SK-N-SH treated with all-trans-retinoic acid at 6 μM for 48 hours (cell line): ENCODE measurements at regions not wholly inside any gene's neighbourhood (a gene's known extent, or its start where the extent isn't known, plus 50 kb on each side); places are given as distances from the start of the nearest gene placed in this dataset.

Experiments
- ARNTL ChIP-seq: fragments of 450-650 bp; formaldehyde crosslinking; IDR thresholded peaks from 2 replicates; pipeline ENCODE4 v1.5.0; 2020; ENCODE audit warnings: low read depth, mild to moderate bottlenecking, moderate library complexity, borderline replicate concordance
- BACH2 ChIP-seq: fragments of 250-450 bp; sonication (Bioruptor Pico); IDR thresholded peaks from 2 replicates; pipeline ENCODE4 v1.9.0; 2021; ENCODE audit warnings: mild to moderate bottlenecking, borderline replicate concordance
- CSDC2 ChIP-seq: fragments of 250-450 bp; sonication (Bioruptor Pico); IDR thresholded peaks from 2 replicates; pipeline ENCODE4 v1.5.0; 2020; ENCODE audit warnings: mild to moderate bottlenecking, moderate library complexity
- CSRNP3 ChIP-seq: fragments of 250-450 bp; sonication (Bioruptor Pico); IDR thresholded peaks from 2 replicates; pipeline ENCODE4 v1.5.1; 2021; ENCODE audit warnings: mild to moderate bottlenecking, moderate library complexity
- POU6F1 ChIP-seq: fragments of 250-450 bp; sonication (Bioruptor Pico); IDR thresholded peaks from 2 replicates; pipeline ENCODE4 v1.8.0; 2021; ENCODE audit warnings: low read depth, mild to moderate bottlenecking, moderate library complexity, borderline replicate concordance
- SNAI2 ChIP-seq: fragments of 250-450 bp; sonication (Bioruptor Pico); IDR thresholded peaks from 2 replicates; pipeline ENCODE4 v1.5.0; 2020; ENCODE audit warnings: mild to moderate bottlenecking, moderate library complexity
- TCF4 ChIP-seq: fragments of 250-450 bp; sonication (Bioruptor Pico); IDR thresholded peaks from 2 replicates; pipeline ENCODE4 v1.8.0; 2021; ENCODE audit warnings: mild to moderate bottlenecking, moderate library complexity, borderline replicate concordance
- ZC3H10 ChIP-seq: fragments of 250-450 bp; sonication (Bioruptor Pico); IDR thresholded peaks from 2 replicates; pipeline ENCODE4 v1.5.1; 2021; ENCODE audit warnings: mild to moderate bottlenecking, moderate library complexity
- ZFP3 ChIP-seq: fragments of 250-450 bp; sonication (Bioruptor Pico); IDR thresholded peaks from 2 replicates; pipeline ENCODE4 v1.5.0; 2020; ENCODE audit warnings: mild to moderate bottlenecking, moderate library complexity
- ZNF70 ChIP-seq: fragments of 450-650 bp; formaldehyde crosslinking; IDR thresholded peaks from 2 replicates; pipeline ENCODE4 v1.5.0; 2020; ENCODE audit warnings: mild to moderate bottlenecking, moderate library complexity

GRCh38 chr7:46653848-46654247 is 732.8 kb upstream of the IGFBP3 start:
- TF ChIP-seq CSRNP3 (no peak), ZC3H10 (no peak), ZNF70 (CRISPR knock-in tag) (no peak), CSDC2 (CRISPR knock-in tag) (no peak), ARNTL (CRISPR knock-in tag) (no peak), SNAI2 (CRISPR knock-in tag) (no peak), TCF4 (no peak), BACH2 (CRISPR knock-in tag) (no peak), ZFP3 (CRISPR knock-in tag) (no peak), POU6F1 (CRISPR knock-in tag) (no peak)
